ENCODE measurements at regions not wholly inside any gene's neighbourhood (a gene's known extent, or its start where the extent isn't known, plus 50 kb on each side); places are given as distances from the start of the nearest gene placed in this dataset.
"Not testable (repeated sequence)": the region's sequence is repeated elsewhere in the genome, so short reads cannot be mapped to it uniquely, and the experiment has no call there.

- POLR2A ChIA-PET: no interaction called here
- no peak for ATAC-seq
- no peak for FAIRE-seq
- Histone ChIP-seq H3K4me3 (no peak overlapping the region), H3K4me2 (no peak overlapping the region), H3K27ac (no peak overlapping the region), H3K4me1 (no peaks in the 10 kb centered on the region), H3K9me3 (no peaks in the 10 kb centered on the region)
- TF ChIP-seq HMGXB4 (CRISPR knock-in tag; IDR thresholded peaks at IDR 0.05; ENCODE audit: borderline replicate concordance) (no peak), EHMT2 (IDR thresholded peaks at IDR 0.05; ENCODE audit: low read depth) (no peak), CHD2 (IDR thresholded peaks at IDR 0.05; ENCODE audit: low read length, partially characterized antibody) (no peak), MAZ (IDR thresholded peaks at IDR 0.05; ENCODE audit: borderline replicate concordance, low read depth, low read length) (no peak), USF2 (IDR thresholded peaks at IDR 0.05) (no peak), NFE2L2 (conservative IDR thresholded peaks at IDR 0.05; ENCODE audit: low read length) (no peak), ESRRA (IDR thresholded peaks at IDR 0.05; ENCODE audit: borderline replicate concordance, low read length) (no peak), E2F6 (IDR thresholded peaks at IDR 0.05; ENCODE audit: borderline replicate concordance, low read depth) (no peak), POLR2A (IDR thresholded peaks at IDR 0.05; ENCODE audit: low read length) (no peak), REST (IDR thresholded peaks at IDR 0.05) (no peak), JUN (IDR thresholded peaks at IDR 0.05) (no peak), ZFP36 (IDR thresholded peaks at IDR 0.05; ENCODE audit: borderline replicate concordance, partially characterized antibody) (no peak)
- DNase-seq (ENCODE audit: low read depth in 1 of 2, low spot score in 1 of 2): no peak
- 26% methylated on average over 4 of the region's 4 CpGs for WGBS (ENCODE audit: missing lambda C conversion rate)
- CTCF ChIA-PET: no interaction called here
Measured at GRCh38 chr4:133544097-133544496, 395.0 kb downstream of the PCDH10 start.

GRCh38 chr4:133537780-133538281 lies 388.7 kb downstream of the PCDH10 start:
- no peak for FAIRE-seq
- H3K27ac ChIP-seq: no peak overlapping the region

GRCh38 chr4:133534224-133534623 lies 385.1 kb downstream of the PCDH10 start:
- DNase-seq (ENCODE audit: low read depth in 1 of 2, low spot score in 1 of 2); H3K4me2 ChIP-seq; H3K27ac ChIP-seq; H3K4me1 ChIP-seq; CTCF ChIA-PET; POLR2A ChIA-PET; ATAC-seq; FAIRE-seq; H3K9me3 ChIP-seq; H3K4me3 ChIP-seq: not testable (repeated sequence)
- WGBS (ENCODE audit: missing lambda C conversion rate): 39% methylated on average over 6 of the region's 6 CpGs

More at GRCh38 chr4:133537780-133538281, 388.7 kb downstream of the PCDH10 start:
- no peaks in the 10 kb centered on the region for H3K9me3 ChIP-seq
- no peak overlapping the region for H3K4me2 ChIP-seq
- H3K4me3 ChIP-seq: no peak overlapping the region
- WGBS (ENCODE audit: missing lambda C conversion rate): 43% methylated on average over 4 of the region's 4 CpGs
- ATAC-seq (no peak), DNase-seq (ENCODE audit: low read depth in 1 of 2, low spot score in 1 of 2) (no peak)
- CTCF ChIA-PET: no interaction called here
- POLR2A ChIA-PET: no interaction called here
- TF ChIP-seq USF2 (IDR thresholded peaks at IDR 0.05): no peak
- TF ChIP-seq HOXB5 (CRISPR knock-in tag; IDR thresholded peaks at IDR 0.05): no peak
- TF ChIP-seq ZFP36 (IDR thresholded peaks at IDR 0.05; ENCODE audit: borderline replicate concordance, partially characterized antibody): no peak
- TF ChIP-seq MAFK (IDR thresholded peaks at IDR 0.05; ENCODE audit: partially characterized antibody): no peak
- no peak for TF ChIP-seq NFE2L2 (conservative IDR thresholded peaks at IDR 0.05; ENCODE audit: low read length)
- TF ChIP-seq EHF (CRISPR knock-in tag; IDR thresholded peaks at IDR 0.05): no peak
- no peak for TF ChIP-seq ZNF302 (CRISPR knock-in tag; IDR thresholded peaks at IDR 0.05)
- TF ChIP-seq MAZ (IDR thresholded peaks at IDR 0.05; ENCODE audit: borderline replicate concordance, low read depth, low read length): no peak
- no peak for TF ChIP-seq PBX3 (IDR thresholded peaks at IDR 0.05)
- H3K4me1 ChIP-seq: no peaks in the 10 kb centered on the region

Data from A549 (cell line).